ENCODE measurements at regions not wholly inside any gene's neighbourhood (a gene's known extent, or its start where the extent isn't known, plus 50 kb on each side); places are given as distances from the start of the nearest gene placed in this dataset.

DNA sequence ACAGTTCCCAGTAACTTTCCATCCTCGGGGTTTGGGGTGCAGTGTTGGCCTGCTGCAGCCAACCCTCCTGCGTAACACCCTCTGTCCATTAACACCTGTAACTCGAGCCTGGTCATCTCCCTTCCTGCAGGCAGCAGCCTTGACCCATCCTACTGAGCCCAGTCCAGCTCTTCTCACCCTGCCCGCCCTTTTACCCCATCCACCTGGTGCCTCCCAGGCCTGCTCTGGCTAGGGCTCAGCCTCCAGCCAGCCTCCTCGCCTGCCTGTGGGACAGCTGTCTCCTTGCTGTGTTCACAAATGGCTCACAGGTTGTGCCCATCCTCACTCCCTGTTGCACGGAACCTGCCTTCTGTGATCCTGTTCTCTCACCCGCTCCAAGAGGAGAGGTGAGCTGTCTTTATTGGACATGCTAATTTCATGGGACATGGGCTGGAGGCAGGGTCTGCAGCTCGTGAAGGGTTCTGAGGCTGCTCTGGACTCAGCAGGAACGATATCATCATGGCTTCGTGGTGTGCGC is 277.2 kb upstream of the TCERG1L start:
- Histone ChIP-seq H3K27me3 (ENCODE audit: control insufficient read depth in 3 of 3, insufficient read depth in 3 of 3, low read length in 2 of 3) (no peaks in the 10 kb centered on the region), H3K9ac (ENCODE audit: insufficient read depth in 1 of 2, low read length in 2 of 2) (no peak overlapping the region), H3K9me3 (ENCODE audit: control insufficient read depth in 4 of 4, insufficient read depth in 3 of 4, low read length in 3 of 4) (peaks cover 0 to 10% (median 3%) of the 10 kb centered on the region in 4 donors), H3K4me1 (ENCODE audit: control insufficient read depth in 5 of 5, insufficient read depth in 5 of 5, low read length in 5 of 5) (no peaks in the 10 kb centered on the region), H3K36me3 (ENCODE audit: control insufficient read depth in 4 of 4, insufficient read depth in 4 of 4, low read length in 4 of 4) (no peaks in the 10 kb centered on the region), H3K4me3 (no peak overlapping the region), H3K27ac (ENCODE audit: low read depth in 1 of 2, low read length in 1 of 2) (no peak overlapping the region)
- ATAC-seq (ENCODE audit: insufficient read depth, low FRiP score), result no peak
- TF ChIP-seq CTCF (IDR thresholded peaks at IDR 0.05; ENCODE audit: control extremely low read depth, extremely low read depth), result no peak
- WGBS, 2 donors, result 81 to 90% methylated on average over 11 of the region's 11 CpGs
- DNase-seq, result no peak

DNA sequence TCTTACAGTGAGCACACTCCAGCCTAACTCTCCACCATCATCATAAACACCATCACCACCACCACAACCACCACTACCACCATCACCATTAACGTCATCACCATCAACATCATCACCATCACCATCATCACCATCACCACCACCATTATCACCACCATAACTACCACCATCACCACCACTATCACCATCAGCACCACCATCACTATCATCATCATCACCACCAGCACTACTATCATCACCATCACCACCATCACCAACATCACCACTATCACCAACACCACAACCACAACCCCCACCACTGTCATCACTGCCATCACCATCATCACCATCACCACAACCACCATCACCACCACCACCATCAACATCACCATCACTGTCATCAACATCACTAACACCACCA is 279.0 kb upstream of the TCERG1L start:
- Histone ChIP-seq H3K4me1 (ENCODE audit: control insufficient read depth in 5 of 5, insufficient read depth in 5 of 5, low read length in 5 of 5) (no peaks in the 10 kb centered on the region), H3K27ac (ENCODE audit: low read depth in 1 of 2, low read length in 1 of 2) (peak overlapping the region in 1 of 2 donors; percentile 4), H3K27me3 (ENCODE audit: control insufficient read depth in 3 of 3, insufficient read depth in 3 of 3, low read length in 2 of 3) (no peaks in the 10 kb centered on the region), H3K9me3 (ENCODE audit: control insufficient read depth in 4 of 4, insufficient read depth in 3 of 4, low read length in 3 of 4) (peaks cover 0 to 9% (median 3%) of the 10 kb centered on the region in 4 donors), H3K36me3 (ENCODE audit: control insufficient read depth in 4 of 4, insufficient read depth in 4 of 4, low read length in 4 of 4) (no peaks in the 10 kb centered on the region), H3K4me3 (no peak overlapping the region), H3K9ac (ENCODE audit: insufficient read depth in 1 of 2, low read length in 2 of 2) (no peak overlapping the region)
- no peak for DNase-seq
- no peak for TF ChIP-seq CTCF (IDR thresholded peaks at IDR 0.05; ENCODE audit: control extremely low read depth, extremely low read depth)
- WGBS, 2 donors, result 76 to 86% methylated on average over 1 of the region's 1 CpG
- ATAC-seq (ENCODE audit: insufficient read depth, low FRiP score), result no peak

- no peak for ATAC-seq (ENCODE audit: insufficient read depth, low FRiP score)
- H3K27me3 ChIP-seq (ENCODE audit: control insufficient read depth in 3 of 3, insufficient read depth in 3 of 3, low read length in 2 of 3), result no peaks in the 10 kb centered on the region
- no peak overlapping the region for H3K27ac ChIP-seq (ENCODE audit: low read depth in 1 of 2, low read length in 1 of 2)
- no peak for DNase-seq
- no peak for TF ChIP-seq CTCF (IDR thresholded peaks at IDR 0.05; ENCODE audit: control extremely low read depth, extremely low read depth)
- peaks cover 0 to 9% (median 3%) of the 10 kb centered on the region in 4 donors for H3K9me3 ChIP-seq (ENCODE audit: control insufficient read depth in 4 of 4, insufficient read depth in 3 of 4, low read length in 3 of 4)
- no peak overlapping the region for H3K9ac ChIP-seq (ENCODE audit: insufficient read depth in 1 of 2, low read length in 2 of 2)
- H3K4me1 ChIP-seq (ENCODE audit: control insufficient read depth in 5 of 5, insufficient read depth in 5 of 5, low read length in 5 of 5), result no peaks in the 10 kb centered on the region
- H3K36me3 ChIP-seq (ENCODE audit: control insufficient read depth in 4 of 4, insufficient read depth in 4 of 4, low read length in 4 of 4), result no peaks in the 10 kb centered on the region
- no peak overlapping the region for H3K4me3 ChIP-seq
Measured at GRCh38 chr10:131591936-131592335, 280.4 kb upstream of the TCERG1L start.

- H3K9ac ChIP-seq (ENCODE audit: insufficient read depth in 1 of 2, low read length in 2 of 2), result no peak overlapping the region
- H3K27me3 ChIP-seq (ENCODE audit: control insufficient read depth in 3 of 3, insufficient read depth in 3 of 3, low read length in 2 of 3), result no peaks in the 10 kb centered on the region
- no peak overlapping the region for H3K4me3 ChIP-seq
- peaks cover 0 to 9% (median 3%) of the 10 kb centered on the region in 4 donors for H3K9me3 ChIP-seq (ENCODE audit: control insufficient read depth in 4 of 4, insufficient read depth in 3 of 4, low read length in 3 of 4)
- no peak for DNase-seq
- TF ChIP-seq CTCF (IDR thresholded peaks at IDR 0.05; ENCODE audit: control extremely low read depth, extremely low read depth), result no peak
- no peak overlapping the region for H3K27ac ChIP-seq (ENCODE audit: low read depth in 1 of 2, low read length in 1 of 2)
- 79 to 81% methylated on average over 12 of the region's 12 CpGs for WGBS, 2 donors
- H3K4me1 ChIP-seq (ENCODE audit: control insufficient read depth in 5 of 5, insufficient read depth in 5 of 5, low read length in 5 of 5), result no peaks in the 10 kb centered on the region
- no peak for ATAC-seq (ENCODE audit: insufficient read depth, low FRiP score)
- H3K36me3 ChIP-seq (ENCODE audit: control insufficient read depth in 4 of 4, insufficient read depth in 4 of 4, low read length in 4 of 4), result no peaks in the 10 kb centered on the region
Measured at GRCh38 chr10:131609176-131609575, 291.6 kb upstream of the PPP2R2D start.
